Activated CD4-positive, alpha-beta T cell treated with anti-CD3 and anti-CD28 coated beads for 36 hours (primary cell): ENCODE measurements at regions not wholly inside any gene's neighbourhood (a gene's known extent, or its start where the extent isn't known, plus 50 kb on each side); places are given as distances from the start of the nearest gene placed in this dataset.
"Not testable (repeated sequence)": the region's sequence is repeated elsewhere in the genome, so short reads cannot be mapped to it uniquely, and the experiment has no call there.

Experiments
- ATAC-seq: fragments of 200-7000 bp; cut with Tn5 transposase; one replicate; pipeline ENCODE4 v1.10.0; 2021; ENCODE audit warnings: mild to moderate bottlenecking, moderate library complexity
- CTCF ChIA-PET: fragments of 350-600 bp; sonication (Branson Sonifier 250); formaldehyde crosslinking; loops from one replicate; lab custom pipeline; 2021; ENCODE audit warnings: antibody characterized with exemption; lab: Charles Lee
- POLR2A ChIA-PET: fragments of 350-600 bp; sonication (Branson Sonifier 250); formaldehyde crosslinking; loops from one replicate; lab custom pipeline; 2021; ENCODE audit warnings: antibody characterized with exemption, inconsistent platforms; lab: Charles Lee
- DNase-seq: peaks from one replicate; pipeline ENCODE4 v3.0.0-alpha.2; 2020
- H3K27ac Mint-ChIP-seq: one replicate; pipeline ENCODE4 v1.8.0; 2021; ENCODE audit warnings: mixed read lengths
- H3K27me3 Mint-ChIP-seq: one replicate; pipeline ENCODE4 v1.8.0; 2021; ENCODE audit warnings: mixed read lengths
- H3K36me3 Mint-ChIP-seq: one replicate; pipeline ENCODE4 v1.8.0; 2021; ENCODE audit warnings: low read depth, mixed read lengths
- H3K4me1 Mint-ChIP-seq: one replicate; pipeline ENCODE4 v1.8.0; 2021; ENCODE audit warnings: mixed read lengths
- H3K4me3 Mint-ChIP-seq: one replicate; pipeline ENCODE4 v1.8.0; 2021; ENCODE audit warnings: mild to moderate bottlenecking, moderate library complexity, mixed read lengths
- H3K9me3 Mint-ChIP-seq: one replicate; pipeline ENCODE4 v1.8.0; 2021; ENCODE audit warnings: low read depth, mixed read lengths
- intact Hi-C, 2 experiments: fragments of 100-400 bp; cut with DNase I in 1 of 2; cut with micrococcal nuclease in 1 of 2; formaldehyde crosslinking; loops; one replicate each; pipeline versions ENCODE4 v1.14.2 to v1.15.1; 2022 to 2024; cut with DNase I, micrococcal nuclease

DNA sequence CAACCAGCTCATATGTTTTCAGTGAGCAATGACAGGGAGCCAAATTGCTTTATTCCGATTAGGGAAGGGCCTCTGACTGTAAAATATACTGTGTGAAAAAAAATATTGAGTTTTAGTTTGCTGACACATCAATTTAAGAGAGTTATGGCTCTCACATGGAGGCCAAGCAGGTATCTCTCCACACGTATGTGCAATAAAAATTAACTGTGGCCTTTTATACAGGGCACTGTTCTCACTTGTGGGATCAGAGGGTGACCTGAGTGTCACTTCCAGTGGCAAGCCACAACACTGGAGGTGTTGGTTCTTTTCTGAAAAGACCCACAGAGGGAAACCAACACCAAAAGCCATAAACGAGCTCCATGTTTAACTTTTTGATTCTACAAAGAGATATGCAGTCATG, 462.8 kb downstream of the MID1IP1 start:
- peaks cover 76% of the 10 kb centered on the region for H3K4me1 Mint-ChIP-seq
- no peak for ATAC-seq

GRCh38 chrX:39267176-39267575, 465.9 kb downstream of the MID1IP1 start:
- intact Hi-C loops: loop anchor here in 1 of 2 experiments (10.0 kb wide), 1 partner anchor 588 kb away; no protein-coding TSS in a partner anchor
- DNase-seq: no peak
- Mint-ChIP-seq H3K9me3 (peaks cover 6% of the 10 kb centered on the region), H3K4me1 (peaks cover 67% of the 10 kb centered on the region), H3K27ac (peak overlapping the region; percentile 87), H3K36me3 (peaks cover 28% of the 10 kb centered on the region), H3K27me3 (no peaks in the 10 kb centered on the region), H3K4me3 (no peak overlapping the region)
- ChIA-PET CTCF (interaction anchor here (0.6 kb wide), 1 partner anchor 24 kb away, joined by 3 read pairs; no protein-coding TSS in a partner anchor), POLR2A (no interaction called here)
- ATAC-seq: no peak

More for the DNA sequence above, 462.8 kb downstream of the MID1IP1 start:
- intact Hi-C loops: loop anchor here (5.0 to 10.0 kb wide), 6 partner anchors 63 to 591 kb away; no protein-coding TSS in a partner anchor
- Mint-ChIP-seq H3K4me3 (no peak overlapping the region), H3K27ac (peak overlapping the region; percentile 82), H3K27me3 (no peaks in the 10 kb centered on the region), H3K9me3 (no peaks in the 10 kb centered on the region), H3K36me3 (peaks cover 15% of the 10 kb centered on the region)
- ChIA-PET CTCF (interaction anchor here (0.6 to 2.0 kb wide), 4 partner anchors 14 to 327 kb away, joined by 3 to 5 read pairs (median 4); no protein-coding TSS in a partner anchor), POLR2A (interaction anchor here (1.0 kb wide), 1 partner anchor 63 kb away, joined by 3 read pairs; no protein-coding TSS in a partner anchor)
- DNase-seq: peak; percentile 20

- ChIA-PET CTCF (interaction anchor here (0.7 kb wide), 1 partner anchor 10 kb away, joined by 3 read pairs; no protein-coding TSS in a partner anchor), POLR2A (interaction anchor here (0.5 to 1.1 kb wide), 3 partner anchors 59 to 347 kb away, joined by 3 to 4 read pairs (median 3); no protein-coding TSS in a partner anchor)
- Mint-ChIP-seq H3K36me3 (peaks cover 32% of the 10 kb centered on the region), H3K27me3 (no peaks in the 10 kb centered on the region), H3K9me3 (peaks cover 6% of the 10 kb centered on the region), H3K27ac (peak overlapping the region; percentile 87), H3K4me1 (peaks cover 57% of the 10 kb centered on the region), H3K4me3 (peak overlapping the region; percentile 23)
- ATAC-seq (peak; percentile 74), DNase-seq (no peak)
- intact Hi-C loops: loop anchor here (2.0 to 10.0 kb wide), 2 partner anchors 41 to 587 kb away; no protein-coding TSS in a partner anchor
Measured at GRCh38 chrX:39268207-39268606, 466.9 kb downstream of the MID1IP1 start.

DNA sequence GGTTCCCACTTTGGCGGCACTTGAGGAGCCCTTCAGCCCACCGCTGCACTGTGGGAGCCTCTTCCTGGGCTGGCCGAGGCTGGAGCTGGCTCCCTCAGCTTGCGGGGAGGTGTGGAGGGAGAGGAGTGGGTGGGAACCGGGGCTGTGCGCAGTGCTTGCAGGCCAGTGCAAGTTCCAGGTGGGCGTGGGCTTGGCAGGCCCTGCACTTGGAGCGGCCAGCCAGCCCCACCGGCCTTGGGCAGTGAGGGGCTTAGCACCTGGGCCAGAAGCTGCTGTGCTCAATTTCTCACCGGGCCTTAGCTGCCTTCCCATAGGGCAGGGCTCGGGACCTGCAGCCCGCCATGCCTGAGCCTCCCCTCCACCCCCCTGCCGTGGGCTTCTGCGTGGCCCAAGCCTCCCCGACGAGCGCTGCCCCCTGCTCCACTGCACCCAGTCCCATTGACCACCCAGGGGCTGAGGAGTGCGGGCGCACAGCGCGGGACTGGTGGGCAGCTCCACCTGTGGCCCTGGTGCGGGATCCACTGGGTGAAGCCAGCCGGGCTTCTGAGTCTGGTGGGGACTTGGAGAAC, 474.3 kb downstream of the MID1IP1 start:
- Mint-ChIP-seq H3K9me3 (peaks cover 2% of the 10 kb centered on the region), H3K27ac (no peak overlapping the region), H3K27me3 (no peaks in the 10 kb centered on the region), H3K36me3 (peaks cover 13% of the 10 kb centered on the region), H3K4me3 (no peak overlapping the region), H3K4me1 (no peaks in the 10 kb centered on the region)
- no peak for ATAC-seq
- ChIA-PET CTCF (no interaction called here), POLR2A (no interaction called here)
- no peak for DNase-seq
- intact Hi-C loops: no loop called here

DNA sequence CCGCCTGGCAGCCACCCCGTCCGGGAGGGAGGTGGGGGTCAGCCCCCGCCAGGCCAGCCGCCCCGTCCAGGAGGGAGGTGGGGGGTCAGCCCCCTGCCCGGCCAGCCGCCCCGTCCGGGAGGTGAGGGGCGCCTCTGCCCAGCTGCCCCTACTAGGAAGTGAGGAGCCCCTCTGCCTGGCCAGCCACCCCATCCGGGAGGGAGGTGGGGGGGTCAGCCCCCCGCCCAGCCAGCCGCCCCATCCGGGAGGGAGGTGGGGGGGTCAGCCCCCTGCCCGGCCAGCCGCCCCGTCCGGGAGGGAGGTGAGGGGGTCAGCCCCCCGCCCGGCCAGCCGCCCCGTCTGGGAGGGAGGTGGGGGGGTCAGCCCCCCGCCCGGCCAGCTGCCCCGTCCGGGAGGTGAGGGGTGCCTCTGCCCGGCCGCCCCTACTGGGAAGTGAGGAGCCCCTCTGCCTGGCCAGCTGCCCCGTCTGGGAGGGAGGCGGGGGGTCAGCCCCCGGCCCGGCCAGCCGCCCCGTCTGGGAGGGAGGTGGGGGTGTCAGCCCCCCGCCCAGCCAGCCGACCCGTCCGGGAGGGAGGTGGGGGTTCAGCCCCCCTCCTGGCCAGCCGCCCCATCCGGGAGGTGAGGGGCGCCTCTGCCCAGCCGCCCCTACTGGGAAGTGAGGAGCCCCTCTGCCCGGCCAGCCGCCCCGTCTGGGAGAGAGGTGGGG, 476.6 kb downstream of the MID1IP1 start:
- H3K9me3 Mint-ChIP-seq, H3K27ac Mint-ChIP-seq, POLR2A ChIA-PET, H3K4me3 Mint-ChIP-seq, H3K4me1 Mint-ChIP-seq, CTCF ChIA-PET, intact Hi-C loops, ATAC-seq, DNase-seq, H3K27me3 Mint-ChIP-seq: not testable (repeated sequence)
- H3K36me3 Mint-ChIP-seq: peaks cover 15% of the 10 kb centered on the region

DNA sequence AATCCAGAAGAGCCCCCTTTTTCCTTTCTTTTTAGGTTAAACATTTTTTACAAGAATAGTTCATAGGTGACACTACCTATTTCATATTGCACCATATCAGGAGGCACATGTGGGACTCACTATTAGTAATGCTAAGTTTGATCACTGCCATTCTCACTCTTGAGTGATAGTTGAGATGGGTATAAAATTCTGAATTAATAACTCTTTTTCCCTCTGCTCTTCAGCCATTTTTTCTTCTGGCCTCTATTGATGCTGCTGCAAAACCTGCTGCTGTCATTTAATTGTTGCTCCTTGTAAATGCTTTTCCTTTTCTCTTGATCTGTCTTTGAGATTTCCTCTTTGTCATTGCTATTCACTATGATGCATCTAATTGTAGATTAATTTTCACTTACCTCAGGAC, 482.0 kb downstream of the MID1IP1 start:
- peaks cover 15% of the 10 kb centered on the region for H3K9me3 Mint-ChIP-seq
- no peaks in the 10 kb centered on the region for H3K27me3 Mint-ChIP-seq
- ChIA-PET CTCF (no interaction called here), POLR2A (no interaction called here)
- H3K4me1 Mint-ChIP-seq: no peaks in the 10 kb centered on the region
- ATAC-seq (no peak), DNase-seq (no peak)
- H3K4me3 Mint-ChIP-seq: no peak overlapping the region
- intact Hi-C loops: no loop called here
- no peak overlapping the region for H3K27ac Mint-ChIP-seq
- H3K36me3 Mint-ChIP-seq: peaks cover 20% of the 10 kb centered on the region

GRCh38 chrX:39288592-39288991, 487.3 kb downstream of the MID1IP1 start:
- no peak overlapping the region for H3K4me3 Mint-ChIP-seq
- H3K9me3 Mint-ChIP-seq: peaks cover 6% of the 10 kb centered on the region
- no peaks in the 10 kb centered on the region for H3K27me3 Mint-ChIP-seq
- ChIA-PET POLR2A (no interaction called here), CTCF (interaction anchor here (1.0 kb wide), 1 partner anchor 28 kb away, joined by 3 read pairs; no protein-coding TSS in a partner anchor)
- no peak overlapping the region for H3K27ac Mint-ChIP-seq
- DNase-seq (no peak), ATAC-seq (no peak)
- H3K36me3 Mint-ChIP-seq: peaks cover 24% of the 10 kb centered on the region
- intact Hi-C loops: no loop called here
- H3K4me1 Mint-ChIP-seq: peaks cover 24% of the 10 kb centered on the region

DNA sequence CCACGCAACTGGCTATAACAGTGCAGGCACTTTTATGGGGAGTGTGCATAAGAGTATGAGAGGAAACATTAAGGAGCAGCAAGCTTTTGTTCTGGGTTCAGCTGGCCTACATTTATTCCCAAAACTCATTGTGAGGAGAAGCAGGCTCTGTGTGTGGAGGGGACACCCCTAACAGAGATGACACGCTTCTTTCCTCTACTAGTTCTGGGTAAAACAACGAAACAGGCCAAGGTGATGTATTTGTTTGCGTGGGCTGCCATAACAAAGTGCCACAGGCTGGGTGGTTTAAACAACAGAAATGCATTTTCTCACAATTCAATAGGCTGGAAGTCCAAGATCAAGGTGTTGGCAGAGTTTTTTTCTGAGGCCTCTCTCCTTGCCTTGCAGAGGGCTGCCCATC, 488.6 kb downstream of the MID1IP1 start:
- peak; percentile 72 for ATAC-seq
- H3K4me3 Mint-ChIP-seq: no peak overlapping the region
- no peak overlapping the region for H3K27ac Mint-ChIP-seq

GRCh38 chrX:39293203-39293602, 491.9 kb downstream of the MID1IP1 start:
- ATAC-seq (no peak), DNase-seq (no peak)
- Mint-ChIP-seq H3K9me3 (peaks cover 6% of the 10 kb centered on the region), H3K27ac (no peak overlapping the region), H3K4me1 (peaks cover 45% of the 10 kb centered on the region), H3K4me3 (no peak overlapping the region), H3K36me3 (peaks cover 44% of the 10 kb centered on the region), H3K27me3 (no peaks in the 10 kb centered on the region)
- ChIA-PET POLR2A (no interaction called here), CTCF (interaction anchor here (0.7 to 0.9 kb wide), 2 partner anchors 49 to 870 kb away, joined by 3 to 4 read pairs; no protein-coding TSS in a partner anchor)
- intact Hi-C loops: no loop called here

More for the DNA sequence above, 488.6 kb downstream of the MID1IP1 start:
- intact Hi-C loops: no loop called here
- DNase-seq: no peak
- Mint-ChIP-seq H3K9me3 (no peaks in the 10 kb centered on the region), H3K36me3 (peaks cover 27% of the 10 kb centered on the region), H3K4me1 (peaks cover 27% of the 10 kb centered on the region), H3K27me3 (no peaks in the 10 kb centered on the region)
- CTCF ChIA-PET: no interaction called here
- POLR2A ChIA-PET: no interaction called here

- POLR2A ChIA-PET: no interaction called here
- peaks cover 45% of the 10 kb centered on the region for H3K36me3 Mint-ChIP-seq
- no peaks in the 10 kb centered on the region for H3K27me3 Mint-ChIP-seq
- peaks cover 9% of the 10 kb centered on the region for H3K9me3 Mint-ChIP-seq
- no peak for DNase-seq
- H3K4me3 Mint-ChIP-seq: no peak overlapping the region
- ATAC-seq: no peak
- no peak overlapping the region for H3K27ac Mint-ChIP-seq
- H3K4me1 Mint-ChIP-seq: peaks cover 48% of the 10 kb centered on the region
- CTCF ChIA-PET: no interaction called here
- intact Hi-C loops: no loop called here
Measured at GRCh38 chrX:39296472-39296871, 495.2 kb downstream of the MID1IP1 start.

GRCh38 chrX:39298821-39299220, 497.6 kb downstream of the MID1IP1 start:
- DNase-seq: no peak
- H3K27ac Mint-ChIP-seq: peak overlapping the region; percentile 49

More at GRCh38 chrX:39298821-39299220, 497.6 kb downstream of the MID1IP1 start:
- peak; percentile 44 for ATAC-seq
- peaks cover 42% of the 10 kb centered on the region for H3K36me3 Mint-ChIP-seq
- peaks cover 40% of the 10 kb centered on the region for H3K4me1 Mint-ChIP-seq
- peaks cover 14% of the 10 kb centered on the region for H3K9me3 Mint-ChIP-seq
- POLR2A ChIA-PET: no interaction called here
- intact Hi-C loops: no loop called here
- CTCF ChIA-PET: no interaction called here
- no peak overlapping the region for H3K4me3 Mint-ChIP-seq
- no peaks in the 10 kb centered on the region for H3K27me3 Mint-ChIP-seq
